ENCODE measurements at regions not wholly inside any gene's neighbourhood (a gene's known extent, or its start where the extent isn't known, plus 50 kb on each side); places are given as distances from the start of the nearest gene placed in this dataset.

DNA sequence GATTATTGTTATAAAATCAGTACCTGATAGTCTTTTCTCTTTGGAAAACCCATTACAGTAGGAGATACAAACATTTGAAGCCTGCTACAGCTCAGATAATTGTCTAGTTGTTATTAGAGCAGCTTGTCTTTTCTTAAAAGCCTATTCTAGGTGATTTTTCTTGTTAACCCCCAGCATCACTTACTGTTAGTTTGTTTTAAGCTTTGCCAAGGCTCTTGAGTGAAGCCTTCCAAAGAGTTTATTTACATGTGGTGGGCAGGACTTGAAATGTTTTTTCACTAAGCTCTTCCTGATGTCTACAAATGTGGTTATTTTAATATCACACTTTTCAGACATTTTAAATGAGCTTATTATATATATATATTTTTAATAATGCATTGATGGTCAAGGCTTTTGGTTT lies 791.3 kb downstream of the PLCL1 start (continued):
- TF ChIP-seq, protein P1, sequence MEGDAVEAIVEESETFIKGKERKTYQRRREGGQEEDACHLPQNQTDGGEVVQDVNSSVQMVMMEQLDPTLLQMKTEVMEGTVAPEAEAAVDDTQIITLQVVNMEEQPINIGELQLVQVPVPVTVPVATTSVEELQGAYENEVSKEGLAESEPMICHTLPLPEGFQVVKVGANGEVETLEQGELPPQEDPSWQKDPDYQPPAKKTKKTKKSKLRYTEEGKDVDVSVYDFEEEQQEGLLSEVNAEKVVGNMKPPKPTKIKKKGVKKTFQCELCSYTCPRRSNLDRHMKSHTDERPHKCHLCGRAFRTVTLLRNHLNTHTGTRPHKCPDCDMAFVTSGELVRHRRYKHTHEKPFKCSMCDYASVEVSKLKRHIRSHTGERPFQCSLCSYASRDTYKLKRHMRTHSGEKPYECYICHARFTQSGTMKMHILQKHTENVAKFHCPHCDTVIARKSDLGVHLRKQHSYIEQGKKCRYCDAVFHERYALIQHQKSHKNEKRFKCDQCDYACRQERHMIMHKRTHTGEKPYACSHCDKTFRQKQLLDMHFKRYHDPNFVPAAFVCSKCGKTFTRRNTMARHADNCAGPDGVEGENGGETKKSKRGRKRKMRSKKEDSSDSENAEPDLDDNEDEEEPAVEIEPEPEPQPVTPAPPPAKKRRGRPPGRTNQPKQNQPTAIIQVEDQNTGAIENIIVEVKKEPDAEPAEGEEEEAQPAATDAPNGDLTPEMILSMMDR (IDR thresholded peaks at IDR 0.05): no peak
- TF ChIP-seq EP300 (IDR thresholded peaks at IDR 0.05; ENCODE audit: borderline replicate concordance in 1 of 2, low read depth in 1 of 2, low read length in 1 of 2): no peak
- TF ChIP-seq CHD2 (IDR thresholded peaks at IDR 0.05; ENCODE audit: low read length, partially characterized antibody): no peak
- no peak for TF ChIP-seq EZH2phosphoT487 (IDR thresholded peaks at IDR 0.05; ENCODE audit: borderline replicate concordance, low read depth)
- TF ChIP-seq ELF1 (IDR thresholded peaks at IDR 0.05): no peak
- TF ChIP-seq RXRA (IDR thresholded peaks at IDR 0.05; ENCODE audit: borderline replicate concordance, low read depth): no peak
- TF ChIP-seq POLR2AphosphoS5 (IDR thresholded peaks at IDR 0.05; ENCODE audit: low read depth, low read length): no peak
- no peak for TF ChIP-seq NRF1 (IDR thresholded peaks at IDR 0.05; ENCODE audit: low read depth, low read length)
- TF ChIP-seq FOXJ3 (CRISPR knock-in tag; IDR thresholded peaks at IDR 0.05): no peak
- TF ChIP-seq FOXM1 (IDR thresholded peaks at IDR 0.05; ENCODE audit: low read depth): no peak

DNA sequence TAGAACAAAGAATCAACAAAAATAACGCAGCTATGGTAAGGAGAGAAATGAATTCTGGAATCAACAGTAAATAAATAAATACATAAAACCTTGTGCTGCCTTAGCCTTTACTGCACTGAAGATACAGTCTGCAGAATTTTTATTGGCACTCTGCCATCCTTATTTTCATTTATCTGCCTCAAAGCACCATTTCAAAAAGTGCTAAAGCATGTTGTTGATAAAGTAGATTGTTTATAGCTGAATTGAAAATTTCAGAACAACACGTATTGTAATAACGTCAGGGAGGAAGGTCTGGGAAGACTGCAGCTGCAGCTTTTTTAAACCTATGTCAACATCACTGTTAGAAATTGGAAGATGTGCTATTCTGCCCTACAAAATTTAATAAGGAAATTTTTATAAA lies 787.2 kb downstream of the PLCL1 start:
- Histone ChIP-seq H3K9me3 (no peaks in the 10 kb centered on the region), H3K27ac (ENCODE audit: low read depth in 2 of 2, low read length in 1 of 2) (no peak overlapping the region), H3K9ac (no peak overlapping the region), H3K27me3 (ENCODE audit: insufficient read depth) (no peaks in the 10 kb centered on the region), H3K36me3 (replicated peaks in 1 of 2; ENCODE audit: control insufficient read depth in 1 of 2, insufficient read depth in 2 of 2, low read length in 1 of 2) (no peaks in the 10 kb centered on the region), H4K20me1 (ENCODE audit: insufficient read depth) (no peaks in the 10 kb centered on the region), H3K4me1 (ENCODE audit: control insufficient read depth in 1 of 2, insufficient read depth in 2 of 2, low read depth in 1 of 2, low read length in 1 of 2) (no peaks in the 10 kb centered on the region), H3K4me2 (no peak overlapping the region), H3K9me2 (no peaks in the 10 kb centered on the region), H3F3A (replicated peaks; ENCODE audit: insufficient read depth) (no peaks in the 10 kb centered on the region), H3K79me2 (ENCODE audit: insufficient read depth) (no peaks in the 10 kb centered on the region), H2AFZ (ENCODE audit: low read depth) (no peak overlapping the region), H3K4me3 (ENCODE audit: low read depth in 2 of 2, low read length in 1 of 2) (no peak overlapping the region)
- DNase-seq: no peak
- ChIA-PET POLR2A (no interaction called here), CTCF (interaction anchor here (1.7 kb wide), 1 partner anchor 277 kb away, joined by 4 read pairs; no protein-coding TSS in a partner anchor)
- WGBS (ENCODE audit: low lambda C conversion rate): 5% methylated on average over 3 of the region's 3 CpGs
- TF ChIP-seq, protein P2, sequence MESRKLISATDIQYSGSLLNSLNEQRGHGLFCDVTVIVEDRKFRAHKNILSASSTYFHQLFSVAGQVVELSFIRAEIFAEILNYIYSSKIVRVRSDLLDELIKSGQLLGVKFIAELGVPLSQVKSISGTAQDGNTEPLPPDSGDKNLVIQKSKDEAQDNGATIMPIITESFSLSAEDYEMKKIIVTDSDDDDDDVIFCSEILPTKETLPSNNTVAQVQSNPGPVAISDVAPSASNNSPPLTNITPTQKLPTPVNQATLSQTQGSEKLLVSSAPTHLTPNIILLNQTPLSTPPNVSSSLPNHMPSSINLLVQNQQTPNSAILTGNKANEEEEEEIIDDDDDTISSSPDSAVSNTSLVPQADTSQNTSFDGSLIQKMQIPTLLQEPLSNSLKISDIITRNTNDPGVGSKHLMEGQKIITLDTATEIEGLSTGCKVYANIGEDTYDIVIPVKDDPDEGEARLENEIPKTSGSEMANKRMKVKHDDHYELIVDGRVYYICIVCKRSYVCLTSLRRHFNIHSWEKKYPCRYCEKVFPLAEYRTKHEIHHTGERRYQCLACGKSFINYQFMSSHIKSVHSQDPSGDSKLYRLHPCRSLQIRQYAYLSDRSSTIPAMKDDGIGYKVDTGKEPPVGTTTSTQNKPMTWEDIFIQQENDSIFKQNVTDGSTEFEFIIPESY (IDR thresholded peaks at IDR 0.05; ENCODE audit: borderline replicate concordance, low read depth): no peak
- no peak for TF ChIP-seq EZH2phosphoT487 (IDR thresholded peaks at IDR 0.05; ENCODE audit: borderline replicate concordance, low read depth)
- TF ChIP-seq SMC3 (IDR thresholded peaks at IDR 0.05; ENCODE audit: low read depth, low read length): no peak
- no peak for TF ChIP-seq TEAD4 (IDR thresholded peaks at IDR 0.05; ENCODE audit: borderline replicate concordance, insufficient read depth)
- no peak for TF ChIP-seq NRF1 (IDR thresholded peaks at IDR 0.05; ENCODE audit: low read depth, low read length)
- TF ChIP-seq, protein P1 (IDR thresholded peaks at IDR 0.05): no peak
- TF ChIP-seq, protein P3, sequence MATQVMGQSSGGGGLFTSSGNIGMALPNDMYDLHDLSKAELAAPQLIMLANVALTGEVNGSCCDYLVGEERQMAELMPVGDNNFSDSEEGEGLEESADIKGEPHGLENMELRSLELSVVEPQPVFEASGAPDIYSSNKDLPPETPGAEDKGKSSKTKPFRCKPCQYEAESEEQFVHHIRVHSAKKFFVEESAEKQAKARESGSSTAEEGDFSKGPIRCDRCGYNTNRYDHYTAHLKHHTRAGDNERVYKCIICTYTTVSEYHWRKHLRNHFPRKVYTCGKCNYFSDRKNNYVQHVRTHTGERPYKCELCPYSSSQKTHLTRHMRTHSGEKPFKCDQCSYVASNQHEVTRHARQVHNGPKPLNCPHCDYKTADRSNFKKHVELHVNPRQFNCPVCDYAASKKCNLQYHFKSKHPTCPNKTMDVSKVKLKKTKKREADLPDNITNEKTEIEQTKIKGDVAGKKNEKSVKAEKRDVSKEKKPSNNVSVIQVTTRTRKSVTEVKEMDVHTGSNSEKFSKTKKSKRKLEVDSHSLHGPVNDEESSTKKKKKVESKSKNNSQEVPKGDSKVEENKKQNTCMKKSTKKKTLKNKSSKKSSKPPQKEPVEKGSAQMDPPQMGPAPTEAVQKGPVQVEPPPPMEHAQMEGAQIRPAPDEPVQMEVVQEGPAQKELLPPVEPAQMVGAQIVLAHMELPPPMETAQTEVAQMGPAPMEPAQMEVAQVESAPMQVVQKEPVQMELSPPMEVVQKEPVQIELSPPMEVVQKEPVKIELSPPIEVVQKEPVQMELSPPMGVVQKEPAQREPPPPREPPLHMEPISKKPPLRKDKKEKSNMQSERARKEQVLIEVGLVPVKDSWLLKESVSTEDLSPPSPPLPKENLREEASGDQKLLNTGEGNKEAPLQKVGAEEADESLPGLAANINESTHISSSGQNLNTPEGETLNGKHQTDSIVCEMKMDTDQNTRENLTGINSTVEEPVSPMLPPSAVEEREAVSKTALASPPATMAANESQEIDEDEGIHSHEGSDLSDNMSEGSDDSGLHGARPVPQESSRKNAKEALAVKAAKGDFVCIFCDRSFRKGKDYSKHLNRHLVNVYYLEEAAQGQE (IDR thresholded peaks at IDR 0.05; ENCODE audit: low read depth, low read length): no peak
- no peak for TF ChIP-seq GATA2 (CRISPR knock-in tag; IDR thresholded peaks at IDR 0.05)
- no peak for TF ChIP-seq RXRA (IDR thresholded peaks at IDR 0.05; ENCODE audit: borderline replicate concordance, low read depth)
